ENCODE measurements at regions not wholly inside any gene's neighbourhood (a gene's known extent, or its start where the extent isn't known, plus 50 kb on each side); places are given as distances from the start of the nearest gene placed in this dataset.

DNA sequence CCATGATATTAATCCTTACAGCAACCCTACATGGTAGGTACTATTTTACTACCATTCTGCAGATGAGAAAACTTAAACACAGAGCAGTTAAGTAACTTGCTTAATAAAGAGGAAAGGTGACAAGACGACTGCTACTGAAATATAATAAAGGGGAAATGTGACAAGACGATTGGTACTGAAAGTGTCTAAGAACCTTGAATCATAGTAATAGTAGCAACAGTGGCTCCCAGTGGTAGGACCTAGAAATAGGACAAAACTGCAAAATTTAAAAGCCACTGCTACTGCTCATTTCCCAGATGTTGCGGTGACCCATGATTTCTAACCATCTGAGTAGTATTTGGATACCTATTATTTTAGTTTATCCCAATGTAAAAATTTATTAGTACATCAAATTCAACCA is 89.5 kb downstream of the TASL start:
- DNase-seq (ENCODE audit: low spot score), result no peak
- H3K27me3 ChIP-seq (ENCODE audit: control insufficient read depth in 1 of 2, insufficient read depth in 2 of 2, low read length in 2 of 2), result no peaks in the 10 kb centered on the region
- no peak overlapping the region for H3K9ac ChIP-seq (ENCODE audit: insufficient read depth, low read depth, low read length)
- no peak overlapping the region for H3K4me2 ChIP-seq (ENCODE audit: low read depth, low read length)
- H3K4me3 ChIP-seq (replicated peaks in 1 of 3; ENCODE audit: insufficient read depth in 1 of 3, low read depth in 2 of 3, low read length in 3 of 3), result no peak overlapping the region
- in situ Hi-C loops (cut with HindIII; ENCODE audit: extremely low pct_ligation_motif_present, low pct_unique_long_range_greater_than_20kb) (no loop called here), intact Hi-C loops (cut with micrococcal nuclease; ENCODE audit: unreplicated experiment) (no loop called here)
- no peaks in the 10 kb centered on the region for H3K9me3 ChIP-seq (ENCODE audit: low read length)
- H4K20me1 ChIP-seq (ENCODE audit: insufficient read depth, low read length), result no peaks in the 10 kb centered on the region
- BruUV-seq (replicated peaks), result no TSS peak
- ChIA-PET POLR2A (no interaction called here), CTCF (ENCODE audit: low intra/inter-chr PET ratio, low total read pairs) (no interaction called here)
- TF ChIP-seq, protein P1, sequence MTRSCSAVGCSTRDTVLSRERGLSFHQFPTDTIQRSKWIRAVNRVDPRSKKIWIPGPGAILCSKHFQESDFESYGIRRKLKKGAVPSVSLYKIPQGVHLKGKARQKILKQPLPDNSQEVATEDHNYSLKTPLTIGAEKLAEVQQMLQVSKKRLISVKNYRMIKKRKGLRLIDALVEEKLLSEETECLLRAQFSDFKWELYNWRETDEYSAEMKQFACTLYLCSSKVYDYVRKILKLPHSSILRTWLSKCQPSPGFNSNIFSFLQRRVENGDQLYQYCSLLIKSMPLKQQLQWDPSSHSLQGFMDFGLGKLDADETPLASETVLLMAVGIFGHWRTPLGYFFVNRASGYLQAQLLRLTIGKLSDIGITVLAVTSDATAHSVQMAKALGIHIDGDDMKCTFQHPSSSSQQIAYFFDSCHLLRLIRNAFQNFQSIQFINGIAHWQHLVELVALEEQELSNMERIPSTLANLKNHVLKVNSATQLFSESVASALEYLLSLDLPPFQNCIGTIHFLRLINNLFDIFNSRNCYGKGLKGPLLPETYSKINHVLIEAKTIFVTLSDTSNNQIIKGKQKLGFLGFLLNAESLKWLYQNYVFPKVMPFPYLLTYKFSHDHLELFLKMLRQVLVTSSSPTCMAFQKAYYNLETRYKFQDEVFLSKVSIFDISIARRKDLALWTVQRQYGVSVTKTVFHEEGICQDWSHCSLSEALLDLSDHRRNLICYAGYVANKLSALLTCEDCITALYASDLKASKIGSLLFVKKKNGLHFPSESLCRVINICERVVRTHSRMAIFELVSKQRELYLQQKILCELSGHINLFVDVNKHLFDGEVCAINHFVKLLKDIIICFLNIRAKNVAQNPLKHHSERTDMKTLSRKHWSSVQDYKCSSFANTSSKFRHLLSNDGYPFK (CRISPR knock-in tag; IDR thresholded peaks at IDR 0.05; ENCODE audit: borderline replicate concordance), result no peak
- TF ChIP-seq, protein P2, sequence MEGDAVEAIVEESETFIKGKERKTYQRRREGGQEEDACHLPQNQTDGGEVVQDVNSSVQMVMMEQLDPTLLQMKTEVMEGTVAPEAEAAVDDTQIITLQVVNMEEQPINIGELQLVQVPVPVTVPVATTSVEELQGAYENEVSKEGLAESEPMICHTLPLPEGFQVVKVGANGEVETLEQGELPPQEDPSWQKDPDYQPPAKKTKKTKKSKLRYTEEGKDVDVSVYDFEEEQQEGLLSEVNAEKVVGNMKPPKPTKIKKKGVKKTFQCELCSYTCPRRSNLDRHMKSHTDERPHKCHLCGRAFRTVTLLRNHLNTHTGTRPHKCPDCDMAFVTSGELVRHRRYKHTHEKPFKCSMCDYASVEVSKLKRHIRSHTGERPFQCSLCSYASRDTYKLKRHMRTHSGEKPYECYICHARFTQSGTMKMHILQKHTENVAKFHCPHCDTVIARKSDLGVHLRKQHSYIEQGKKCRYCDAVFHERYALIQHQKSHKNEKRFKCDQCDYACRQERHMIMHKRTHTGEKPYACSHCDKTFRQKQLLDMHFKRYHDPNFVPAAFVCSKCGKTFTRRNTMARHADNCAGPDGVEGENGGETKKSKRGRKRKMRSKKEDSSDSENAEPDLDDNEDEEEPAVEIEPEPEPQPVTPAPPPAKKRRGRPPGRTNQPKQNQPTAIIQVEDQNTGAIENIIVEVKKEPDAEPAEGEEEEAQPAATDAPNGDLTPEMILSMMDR (CRISPR knock-in tag; IDR thresholded peaks at IDR 0.05), result 0 out of 2 replicates have a peak, but pooled peaks have one; percentile 11
- TF ChIP-seq, protein P3, sequence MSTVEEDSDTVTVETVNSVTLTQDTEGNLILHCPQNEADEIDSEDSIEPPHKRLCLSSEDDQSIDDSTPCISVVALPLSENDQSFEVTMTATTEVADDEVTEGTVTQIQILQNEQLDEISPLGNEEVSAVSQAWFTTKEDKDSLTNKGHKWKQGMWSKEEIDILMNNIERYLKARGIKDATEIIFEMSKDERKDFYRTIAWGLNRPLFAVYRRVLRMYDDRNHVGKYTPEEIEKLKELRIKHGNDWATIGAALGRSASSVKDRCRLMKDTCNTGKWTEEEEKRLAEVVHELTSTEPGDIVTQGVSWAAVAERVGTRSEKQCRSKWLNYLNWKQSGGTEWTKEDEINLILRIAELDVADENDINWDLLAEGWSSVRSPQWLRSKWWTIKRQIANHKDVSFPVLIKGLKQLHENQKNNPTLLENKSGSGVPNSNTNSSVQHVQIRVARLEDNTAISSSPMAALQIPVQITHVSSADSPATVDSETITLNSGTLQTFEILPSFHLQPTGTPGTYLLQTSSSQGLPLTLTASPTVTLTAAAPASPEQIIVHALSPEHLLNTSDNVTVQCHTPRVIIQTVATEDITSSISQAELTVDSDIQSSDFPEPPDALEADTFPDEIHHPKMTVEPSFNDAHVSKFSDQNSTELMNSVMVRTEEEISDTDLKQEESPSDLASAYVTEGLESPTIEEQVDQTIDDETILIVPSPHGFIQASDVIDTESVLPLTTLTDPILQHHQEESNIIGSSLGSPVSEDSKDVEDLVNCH (CRISPR knock-in tag; IDR thresholded peaks at IDR 0.05), result no peak
- TF ChIP-seq ZNF33A (CRISPR knock-in tag; IDR thresholded peaks at IDR 0.05; ENCODE audit: borderline replicate concordance), result no peak
- no peaks in the 10 kb centered on the region for H3K36me3 ChIP-seq (replicated peaks in 1 of 2; ENCODE audit: control insufficient read depth in 1 of 2, insufficient read depth in 2 of 2, low read length in 2 of 2)
- FAIRE-seq, result no peak
- no peaks in the 10 kb centered on the region for H3K79me2 ChIP-seq (ENCODE audit: insufficient read depth, low read length)
- H3K4me1 ChIP-seq (ENCODE audit: insufficient read depth, low read length), result no peaks in the 10 kb centered on the region
- ATAC-seq, result no peak
- 32% methylated on average over 3 of the region's 3 CpGs for WGBS (ENCODE audit: low lambda C conversion rate)
- H2AFZ ChIP-seq (ENCODE audit: low read length), result no peak overlapping the region
- H3K27ac ChIP-seq (ENCODE audit: extremely low read length, insufficient read depth, low read length), result no peak overlapping the region

Data from HepG2 (cell line).